SH-SY5Y (cell line): ENCODE measurements at regions not wholly inside any gene's neighbourhood (a gene's known extent, or its start where the extent isn't known, plus 50 kb on each side); places are given as distances from the start of the nearest gene placed in this dataset.

Experiments
- GATA2 ChIP-seq: IDR thresholded peaks from 2 replicates; pipeline ENCODE4 v1.6.1; 2011; ENCODE audit warnings: mild to moderate bottlenecking, low read depth, low read length
- GATA3 ChIP-seq: IDR thresholded peaks from 2 replicates; pipeline ENCODE4 v1.6.1; 2011; ENCODE audit warnings: low read depth, mild to moderate bottlenecking, low read length, moderate library complexity

DNA sequence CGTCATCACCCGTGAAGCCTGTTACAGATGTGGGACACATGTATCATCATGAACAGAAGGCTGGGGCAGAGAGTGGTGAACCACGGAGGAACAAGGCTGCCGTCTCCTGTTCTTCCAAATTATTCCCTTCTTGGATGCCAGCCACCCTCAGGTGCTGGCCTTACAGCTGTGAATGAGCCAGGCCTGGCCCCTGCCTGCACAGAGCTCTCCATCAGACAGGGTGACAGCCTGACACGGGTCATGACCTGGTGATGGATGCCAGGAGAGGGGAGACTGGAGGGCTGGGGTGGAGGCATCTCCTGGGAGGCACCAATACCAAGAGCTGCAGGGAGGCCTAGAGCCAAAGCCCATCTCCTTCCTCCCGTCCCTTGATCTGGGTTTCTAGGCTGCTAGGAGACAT is 230.0 kb upstream of the C1orf174 start:
- no peak for TF ChIP-seq GATA2
- no peak for TF ChIP-seq GATA3
